ENCODE measurements at regions not wholly inside any gene's neighbourhood (a gene's known extent, or its start where the extent isn't known, plus 50 kb on each side); places are given as distances from the start of the nearest gene placed in this dataset.

DNA sequence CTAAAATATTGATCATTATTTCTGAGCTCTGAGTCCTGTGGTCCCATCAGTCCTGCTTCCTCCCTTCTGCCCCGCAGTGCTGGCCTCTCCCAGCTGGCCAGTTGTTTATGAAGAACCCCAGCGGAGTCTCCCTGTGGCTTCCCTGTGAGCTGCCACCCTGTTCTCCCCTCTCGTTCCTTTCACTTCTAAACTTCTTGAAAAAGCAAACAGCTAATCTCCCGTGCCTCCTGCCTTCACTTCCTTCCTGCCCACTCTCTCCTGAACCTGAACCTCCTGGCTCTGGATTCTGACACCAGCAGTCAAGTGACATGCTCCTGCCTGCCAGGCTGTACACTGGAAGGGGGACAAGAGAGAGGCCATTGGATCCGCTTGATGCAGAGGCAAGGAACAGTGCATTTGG, 63.7 kb upstream of the ZPBP start:
- TF ChIP-seq, protein P1, sequence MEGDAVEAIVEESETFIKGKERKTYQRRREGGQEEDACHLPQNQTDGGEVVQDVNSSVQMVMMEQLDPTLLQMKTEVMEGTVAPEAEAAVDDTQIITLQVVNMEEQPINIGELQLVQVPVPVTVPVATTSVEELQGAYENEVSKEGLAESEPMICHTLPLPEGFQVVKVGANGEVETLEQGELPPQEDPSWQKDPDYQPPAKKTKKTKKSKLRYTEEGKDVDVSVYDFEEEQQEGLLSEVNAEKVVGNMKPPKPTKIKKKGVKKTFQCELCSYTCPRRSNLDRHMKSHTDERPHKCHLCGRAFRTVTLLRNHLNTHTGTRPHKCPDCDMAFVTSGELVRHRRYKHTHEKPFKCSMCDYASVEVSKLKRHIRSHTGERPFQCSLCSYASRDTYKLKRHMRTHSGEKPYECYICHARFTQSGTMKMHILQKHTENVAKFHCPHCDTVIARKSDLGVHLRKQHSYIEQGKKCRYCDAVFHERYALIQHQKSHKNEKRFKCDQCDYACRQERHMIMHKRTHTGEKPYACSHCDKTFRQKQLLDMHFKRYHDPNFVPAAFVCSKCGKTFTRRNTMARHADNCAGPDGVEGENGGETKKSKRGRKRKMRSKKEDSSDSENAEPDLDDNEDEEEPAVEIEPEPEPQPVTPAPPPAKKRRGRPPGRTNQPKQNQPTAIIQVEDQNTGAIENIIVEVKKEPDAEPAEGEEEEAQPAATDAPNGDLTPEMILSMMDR (conservative IDR thresholded peaks at IDR 0.05): no peak
- no peak for TF ChIP-seq ZFX (IDR thresholded peaks at IDR 0.05)
